ENCODE measurements at regions not wholly inside any gene's neighbourhood (a gene's known extent, or its start where the extent isn't known, plus 50 kb on each side); places are given as distances from the start of the nearest gene placed in this dataset.
"Not testable (repeated sequence)": the region's sequence is repeated elsewhere in the genome, so short reads cannot be mapped to it uniquely, and the experiment has no call there.

GRCh38 chr6:94856999-94857398 lies 720.3 kb upstream of the MANEA start:
- H3K9me3 ChIP-seq (ENCODE audit: control extremely low read depth in 1 of 5, control insufficient read depth in 4 of 5, insufficient read depth in 2 of 5, low read depth in 1 of 5, low read length in 4 of 5); H3K4me3 ChIP-seq (ENCODE audit: control insufficient read depth in 1 of 7, extremely low read depth in 1 of 7, insufficient read depth in 4 of 7, low read depth in 2 of 7, low read length in 6 of 7); CTCF ChIA-PET; DNase-seq; H3K36me3 ChIP-seq (ENCODE audit: control insufficient read depth in 4 of 4, insufficient read depth in 4 of 4, low read length in 3 of 4); H3K27me3 ChIP-seq (replicated peaks in 2 of 5; ENCODE audit: control insufficient read depth in 4 of 5, insufficient read depth in 5 of 5, low read length in 4 of 5); H3K27ac ChIP-seq (ENCODE audit: insufficient read depth in 1 of 2, low read depth in 1 of 2, low read length in 2 of 2, poor library complexity in 1 of 2, severe bottlenecking in 2 of 2); POLR2A ChIA-PET; H3K4me1 ChIP-seq (ENCODE audit: control extremely low read depth in 1 of 4, control insufficient read depth in 4 of 4, insufficient read depth in 4 of 4, low read length in 3 of 4): not testable (repeated sequence)
- WGBS (ENCODE audit: insufficient coverage): no CpG with 5 or more reads among the region's 3 CpGs

DNA sequence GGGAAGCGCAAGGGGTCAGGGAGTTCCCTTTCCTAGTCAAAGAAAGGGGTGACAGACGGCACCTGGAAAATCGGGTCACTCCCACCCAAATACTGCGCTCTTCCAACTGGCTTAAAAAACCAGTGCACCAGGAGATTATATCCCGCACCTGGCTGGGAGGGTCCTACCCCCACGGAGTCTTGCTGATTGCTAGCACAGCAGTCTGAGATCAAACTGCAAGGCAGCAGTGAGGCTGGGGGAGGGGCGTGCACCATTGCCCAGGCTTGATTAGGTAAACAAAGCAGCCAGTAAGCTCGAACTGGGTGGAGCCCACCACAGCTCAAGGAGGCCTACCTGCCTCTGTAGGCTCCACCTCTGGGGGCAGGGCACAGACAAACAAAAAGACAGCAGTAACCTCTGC lies 726.0 kb upstream of the MANEA start:
- H3K27ac ChIP-seq (ENCODE audit: insufficient read depth in 1 of 2, low read depth in 1 of 2, low read length in 2 of 2, poor library complexity in 1 of 2, severe bottlenecking in 2 of 2); CTCF ChIA-PET: not testable (repeated sequence)
- 97% methylated on average over 5 of the region's 8 CpGs for WGBS (ENCODE audit: insufficient coverage)

DNA sequence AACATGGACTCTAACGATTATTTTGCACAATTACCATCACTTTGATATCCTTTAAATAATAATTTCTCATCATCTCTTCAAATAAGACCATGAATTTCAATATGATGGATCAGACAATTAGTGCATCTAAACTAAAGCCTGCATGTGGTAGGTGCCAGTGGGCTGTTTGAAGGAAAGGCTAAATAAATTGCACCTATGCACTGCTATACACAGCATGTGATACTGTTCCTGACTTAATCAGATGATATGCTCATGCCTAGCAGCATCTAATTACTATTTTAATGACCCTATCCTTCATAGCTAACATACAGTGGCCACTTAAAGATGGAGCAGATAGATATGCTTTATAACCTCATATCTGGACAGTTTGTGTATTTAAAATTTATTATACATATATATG lies 731.6 kb upstream of the MANEA start:
- no peak for DNase-seq
- Histone ChIP-seq H3K9me3 (ENCODE audit: control extremely low read depth in 1 of 5, control insufficient read depth in 4 of 5, insufficient read depth in 2 of 5, low read depth in 1 of 5, low read length in 4 of 5) (no peaks in the 10 kb centered on the region), H3K27me3 (replicated peaks in 2 of 5; ENCODE audit: control insufficient read depth in 4 of 5, insufficient read depth in 5 of 5, low read length in 4 of 5) (no peaks in the 10 kb centered on the region), H3K4me1 (ENCODE audit: control extremely low read depth in 1 of 4, control insufficient read depth in 4 of 4, insufficient read depth in 4 of 4, low read length in 3 of 4) (no peaks in the 10 kb centered on the region), H3K27ac (ENCODE audit: insufficient read depth in 1 of 2, low read depth in 1 of 2, low read length in 2 of 2, poor library complexity in 1 of 2, severe bottlenecking in 2 of 2) (no peak overlapping the region), H3K36me3 (ENCODE audit: control insufficient read depth in 4 of 4, insufficient read depth in 4 of 4, low read length in 3 of 4) (no peaks in the 10 kb centered on the region), H3K4me3 (ENCODE audit: control insufficient read depth in 1 of 7, extremely low read depth in 1 of 7, insufficient read depth in 4 of 7, low read depth in 2 of 7, low read length in 6 of 7) (no peak overlapping the region)
- ChIA-PET CTCF (no interaction called here), POLR2A (no interaction called here)
- no CpG with 5 or more reads among the region's 1 CpG for WGBS (ENCODE audit: insufficient coverage)

More for the DNA sequence above, 726.0 kb upstream of the MANEA start:
- H3K9me3 ChIP-seq (ENCODE audit: control extremely low read depth in 1 of 5, control insufficient read depth in 4 of 5, insufficient read depth in 2 of 5, low read depth in 1 of 5, low read length in 4 of 5); H3K27me3 ChIP-seq (replicated peaks in 2 of 5; ENCODE audit: control insufficient read depth in 4 of 5, insufficient read depth in 5 of 5, low read length in 4 of 5); DNase-seq; H3K4me1 ChIP-seq (ENCODE audit: control extremely low read depth in 1 of 4, control insufficient read depth in 4 of 4, insufficient read depth in 4 of 4, low read length in 3 of 4); H3K36me3 ChIP-seq (ENCODE audit: control insufficient read depth in 4 of 4, insufficient read depth in 4 of 4, low read length in 3 of 4); H3K4me3 ChIP-seq (ENCODE audit: control insufficient read depth in 1 of 7, extremely low read depth in 1 of 7, insufficient read depth in 4 of 7, low read depth in 2 of 7, low read length in 6 of 7); POLR2A ChIA-PET: not testable (repeated sequence)

- Histone ChIP-seq H3K4me1 (ENCODE audit: control extremely low read depth in 1 of 4, control insufficient read depth in 4 of 4, insufficient read depth in 4 of 4, low read length in 3 of 4) (no peaks in the 10 kb centered on the region), H3K27me3 (replicated peaks in 2 of 5; ENCODE audit: control insufficient read depth in 4 of 5, insufficient read depth in 5 of 5, low read length in 4 of 5) (no peaks in the 10 kb centered on the region), H3K27ac (ENCODE audit: insufficient read depth in 1 of 2, low read depth in 1 of 2, low read length in 2 of 2, poor library complexity in 1 of 2, severe bottlenecking in 2 of 2) (no peak overlapping the region), H3K9me3 (ENCODE audit: control extremely low read depth in 1 of 5, control insufficient read depth in 4 of 5, insufficient read depth in 2 of 5, low read depth in 1 of 5, low read length in 4 of 5) (no peaks in the 10 kb centered on the region), H3K36me3 (ENCODE audit: control insufficient read depth in 4 of 4, insufficient read depth in 4 of 4, low read length in 3 of 4) (no peaks in the 10 kb centered on the region), H3K4me3 (ENCODE audit: control insufficient read depth in 1 of 7, extremely low read depth in 1 of 7, insufficient read depth in 4 of 7, low read depth in 2 of 7, low read length in 6 of 7) (no peak overlapping the region)
- POLR2A ChIA-PET: no interaction called here
- CTCF ChIA-PET: no interaction called here
- DNase-seq: no peak
These were observed 742.1 kb upstream of the MANEA start for GRCh38 chr6:94835264-94835663.

- no peak for DNase-seq
- ChIA-PET CTCF (no interaction called here), POLR2A (no interaction called here)
- Histone ChIP-seq H3K36me3 (ENCODE audit: control insufficient read depth in 4 of 4, insufficient read depth in 4 of 4, low read length in 3 of 4) (no peaks in the 10 kb centered on the region), H3K27ac (ENCODE audit: insufficient read depth in 1 of 2, low read depth in 1 of 2, low read length in 2 of 2, poor library complexity in 1 of 2, severe bottlenecking in 2 of 2) (no peak overlapping the region), H3K9me3 (ENCODE audit: control extremely low read depth in 1 of 5, control insufficient read depth in 4 of 5, insufficient read depth in 2 of 5, low read depth in 1 of 5, low read length in 4 of 5) (no peaks in the 10 kb centered on the region), H3K4me3 (ENCODE audit: control insufficient read depth in 1 of 7, extremely low read depth in 1 of 7, insufficient read depth in 4 of 7, low read depth in 2 of 7, low read length in 6 of 7) (no peak overlapping the region), H3K27me3 (replicated peaks in 2 of 5; ENCODE audit: control insufficient read depth in 4 of 5, insufficient read depth in 5 of 5, low read length in 4 of 5) (no peaks in the 10 kb centered on the region), H3K4me1 (ENCODE audit: control extremely low read depth in 1 of 4, control insufficient read depth in 4 of 4, insufficient read depth in 4 of 4, low read length in 3 of 4) (no peaks in the 10 kb centered on the region)
These were observed 763.5 kb upstream of the MANEA start for GRCh38 chr6:94813806-94814205.

GRCh38 chr6:94801344-94801743 lies 776.0 kb upstream of the MANEA start:
- Histone ChIP-seq H3K36me3 (ENCODE audit: control insufficient read depth in 4 of 4, insufficient read depth in 4 of 4, low read length in 3 of 4) (no peaks in the 10 kb centered on the region), H3K4me3 (ENCODE audit: control insufficient read depth in 1 of 7, extremely low read depth in 1 of 7, insufficient read depth in 4 of 7, low read depth in 2 of 7, low read length in 6 of 7) (no peak overlapping the region), H3K4me1 (ENCODE audit: control extremely low read depth in 1 of 4, control insufficient read depth in 4 of 4, insufficient read depth in 4 of 4, low read length in 3 of 4) (no peaks in the 10 kb centered on the region), H3K9me3 (ENCODE audit: control extremely low read depth in 1 of 5, control insufficient read depth in 4 of 5, insufficient read depth in 2 of 5, low read depth in 1 of 5, low read length in 4 of 5) (no peaks in the 10 kb centered on the region), H3K27me3 (replicated peaks in 2 of 5; ENCODE audit: control insufficient read depth in 4 of 5, insufficient read depth in 5 of 5, low read length in 4 of 5) (no peaks in the 10 kb centered on the region), H3K27ac (ENCODE audit: insufficient read depth in 1 of 2, low read depth in 1 of 2, low read length in 2 of 2, poor library complexity in 1 of 2, severe bottlenecking in 2 of 2) (no peak overlapping the region)
- CTCF ChIA-PET: no interaction called here
- WGBS (ENCODE audit: insufficient coverage): 100% methylated on average over 1 of the region's 3 CpGs
- no peak for DNase-seq
- POLR2A ChIA-PET: no interaction called here

DNA sequence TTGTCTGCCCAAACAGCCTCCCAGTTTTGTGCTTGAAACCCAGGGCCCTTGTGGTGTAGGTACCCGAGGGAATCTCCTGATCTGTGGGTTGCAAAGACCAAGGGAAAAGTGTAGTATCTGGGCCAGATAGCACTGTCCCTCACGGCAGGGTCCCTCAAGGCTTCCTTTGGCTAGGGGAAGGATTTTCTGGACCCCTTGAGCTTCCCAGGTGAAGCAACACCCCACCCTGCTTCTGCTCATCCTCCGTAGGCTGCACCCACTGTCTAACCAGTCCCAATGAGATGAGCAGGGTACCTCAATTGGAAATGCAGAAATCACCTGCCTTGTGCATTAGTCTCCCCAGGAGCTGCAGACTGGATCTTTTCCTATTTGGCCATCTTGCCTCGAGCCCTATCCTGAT lies 791.8 kb upstream of the MANEA start:
- WGBS (ENCODE audit: insufficient coverage): 80% methylated on average over 2 of the region's 4 CpGs
- CTCF ChIA-PET: no interaction called here
- no peak overlapping the region for H3K4me3 ChIP-seq (ENCODE audit: control insufficient read depth in 1 of 7, extremely low read depth in 1 of 7, insufficient read depth in 4 of 7, low read depth in 2 of 7, low read length in 6 of 7)

GRCh38 chr6:94785081-94785480 lies 792.3 kb upstream of the MANEA start:
- POLR2A ChIA-PET; H3K27ac ChIP-seq (ENCODE audit: insufficient read depth in 1 of 2, low read depth in 1 of 2, low read length in 2 of 2, poor library complexity in 1 of 2, severe bottlenecking in 2 of 2); H3K4me1 ChIP-seq (ENCODE audit: control extremely low read depth in 1 of 4, control insufficient read depth in 4 of 4, insufficient read depth in 4 of 4, low read length in 3 of 4); CTCF ChIA-PET; DNase-seq; H3K9me3 ChIP-seq (ENCODE audit: control extremely low read depth in 1 of 5, control insufficient read depth in 4 of 5, insufficient read depth in 2 of 5, low read depth in 1 of 5, low read length in 4 of 5); H3K27me3 ChIP-seq (replicated peaks in 2 of 5; ENCODE audit: control insufficient read depth in 4 of 5, insufficient read depth in 5 of 5, low read length in 4 of 5); H3K4me3 ChIP-seq (ENCODE audit: control insufficient read depth in 1 of 7, extremely low read depth in 1 of 7, insufficient read depth in 4 of 7, low read depth in 2 of 7, low read length in 6 of 7); H3K36me3 ChIP-seq (ENCODE audit: control insufficient read depth in 4 of 4, insufficient read depth in 4 of 4, low read length in 3 of 4): not testable (repeated sequence)
- WGBS (ENCODE audit: insufficient coverage): 79% methylated on average over 2 of the region's 2 CpGs

More for the DNA sequence above, 791.8 kb upstream of the MANEA start:
- Histone ChIP-seq H3K36me3 (ENCODE audit: control insufficient read depth in 4 of 4, insufficient read depth in 4 of 4, low read length in 3 of 4) (no peaks in the 10 kb centered on the region), H3K27me3 (replicated peaks in 2 of 5; ENCODE audit: control insufficient read depth in 4 of 5, insufficient read depth in 5 of 5, low read length in 4 of 5) (no peaks in the 10 kb centered on the region), H3K4me1 (ENCODE audit: control extremely low read depth in 1 of 4, control insufficient read depth in 4 of 4, insufficient read depth in 4 of 4, low read length in 3 of 4) (no peaks in the 10 kb centered on the region), H3K9me3 (ENCODE audit: control extremely low read depth in 1 of 5, control insufficient read depth in 4 of 5, insufficient read depth in 2 of 5, low read depth in 1 of 5, low read length in 4 of 5) (no peaks in the 10 kb centered on the region), H3K27ac (ENCODE audit: insufficient read depth in 1 of 2, low read depth in 1 of 2, low read length in 2 of 2, poor library complexity in 1 of 2, severe bottlenecking in 2 of 2) (no peak overlapping the region)
- POLR2A ChIA-PET: no interaction called here
- no peak for DNase-seq

All from common myeloid progenitor, CD34-positive (primary cell).